HepG2 (cell line): ENCODE measurements at regions not wholly inside any gene's neighbourhood (a gene's known extent, or its start where the extent isn't known, plus 50 kb on each side); places are given as distances from the start of the nearest gene placed in this dataset.
"Not testable (repeated sequence)": the region's sequence is repeated elsewhere in the genome, so short reads cannot be mapped to it uniquely, and the experiment has no call there.

ENCODE experiments used
- ATAC-seq: fragments of 200-7000 bp; cut with Tn5 transposase; 3 replicates; pipeline ENCODE4 v1.9.1; 2020; ENCODE audit warnings: mild to moderate bottlenecking, moderate library complexity
- BruUV-seq: library from RNA; stranded (reverse); fragments of 400-500 nt; replicated peaks from 2 replicates; lab custom pipeline; 2021; lab: Mats Ljungman, UMichigan
- CTCF ChIA-PET: fragments of 300-600 bp; formaldehyde crosslinking; extraction: SDS; loops from one replicate; lab custom pipeline; 2021; ENCODE audit warnings: low total read pairs, inconsistent platforms, low intra/inter-chr PET ratio; lab: Yijun Ruan, JAX
- POLR2A ChIA-PET: fragments of 350-600 bp; sonication (Branson Sonifier 250); formaldehyde crosslinking; loops from one replicate; lab custom pipeline; 2020; ENCODE audit warnings: antibody characterized with exemption, inconsistent platforms; lab: Yijun Ruan, JAX
- DNase-seq: peaks from one replicate; pipeline ENCODE4 v3.0.0-alpha.2; 2015; ENCODE audit warnings: low spot score
- FAIRE-seq: peaks from 3 replicates; lab custom pipeline; 2011; peaks lifted over from hg19 to GRCh38; lab: Jason Lieb, UNC
- H2AFZ ChIP-seq: one replicate; pipeline ENCODE4 v1.6.1; 2011; ENCODE audit warnings: low read length, inconsistent platforms
- H3K27ac ChIP-seq: fragments of 300-600 bp; 3 replicates; pipeline ENCODE4 v1.8.0; 2011; ENCODE audit warnings: mixed run types, mild to moderate bottlenecking, mixed read lengths, low read length, inconsistent platforms; ENCODE audit not compliant: insufficient read depth; ENCODE audit errors: extremely low read length
- H3K27me3 ChIP-seq, 2 experiments: fragments of 200-600 bp in 1 of 2; 2 replicates in 1 of 2; 3 replicates in 1 of 2; pipeline versions ENCODE4 v1.6.0 to v1.8.0; 2011; ENCODE audit warnings: low read length in 2 of 2, mild to moderate bottlenecking in 2 of 2, moderate library complexity in 2 of 2, inconsistent platforms in 1 of 2; ENCODE audit not compliant: insufficient read depth in 2 of 2, control insufficient read depth in 1 of 2
- H3K36me3 ChIP-seq, 2 experiments: fragments of 200-600 bp in 1 of 2; replicated peaks in 1 of 2; 2 replicates in 1 of 2; 3 replicates in 1 of 2; pipeline versions ENCODE4 v1.5.1 to v1.8.0; 2011; ENCODE audit warnings: low read length in 2 of 2, inconsistent platforms in 1 of 2; ENCODE audit not compliant: insufficient read depth in 2 of 2, control insufficient read depth in 1 of 2
- H3K4me1 ChIP-seq: 2 replicates; pipeline ENCODE4 v1.5.1; 2012; ENCODE audit warnings: low read length, inconsistent platforms; ENCODE audit not compliant: insufficient read depth
- H3K4me2 ChIP-seq: 2 replicates; pipeline ENCODE4 v1.6.0; 2011; ENCODE audit warnings: low read depth, low read length, inconsistent platforms
- H3K4me3 ChIP-seq, 3 experiments: fragments of 200-600 bp in 1 of 3; sonication (generic), shearing (Covaris generic) in 1 of 3; replicated peaks in 1 of 3; 2 replicates each; pipeline ENCODE4 v1.5.1; 2011 to 2016; ENCODE audit warnings: low read length in 3 of 3, inconsistent platforms in 2 of 3, low read depth in 2 of 3, mild to moderate bottlenecking in 2 of 3, control low read depth in 1 of 3, mixed read lengths in 1 of 3; ENCODE audit not compliant: insufficient read depth in 1 of 3
- H3K79me2 ChIP-seq: one replicate; pipeline ENCODE4 v1.6.1; 2011; ENCODE audit warnings: low read length, inconsistent platforms; ENCODE audit not compliant: insufficient read depth
- H3K9ac ChIP-seq: 2 replicates; pipeline ENCODE4 v1.6.0; 2011; ENCODE audit warnings: mild to moderate bottlenecking, low read depth, low read length, inconsistent platforms; ENCODE audit not compliant: insufficient read depth
- H3K9me3 ChIP-seq: 2 replicates; pipeline ENCODE4 v1.5.1; 2012; ENCODE audit warnings: mild to moderate bottlenecking, low read length
- H4K20me1 ChIP-seq: 2 replicates; pipeline ENCODE4 v1.6.0; 2011; ENCODE audit warnings: inconsistent platforms, mild to moderate bottlenecking, low read length, moderate library complexity; ENCODE audit not compliant: insufficient read depth
- GPN1 ChIP-seq: sonication (generic); formaldehyde crosslinking; IDR thresholded peaks from 2 replicates; pipeline ENCODE4 v1.5.1; 2020; ENCODE audit warnings: missing genetic modification reagents, borderline replicate concordance
- HMG20A ChIP-seq: IDR thresholded peaks from 2 replicates; pipeline ENCODE4 v1.6.1; 2016; ENCODE audit warnings: borderline replicate concordance
- KLF13 ChIP-seq: sonication (generic); formaldehyde crosslinking; IDR thresholded peaks from 2 replicates; pipeline ENCODE4 v1.4.0; 2020; ENCODE audit warnings: mild to moderate bottlenecking, missing genetic modification reagents
- MED1 ChIP-seq: sonication (generic); formaldehyde crosslinking; IDR thresholded peaks from 2 replicates; pipeline ENCODE4 v1.4.0; 2020; ENCODE audit warnings: missing genetic modification reagents
- MEIS2 ChIP-seq: sonication (generic); formaldehyde crosslinking; IDR thresholded peaks from 2 replicates; pipeline ENCODE4 v1.9.0; 2021; ENCODE audit warnings: mild to moderate bottlenecking, missing genetic modification reagents
- PRPF4 ChIP-seq: fragments of 200-400 bp; formaldehyde crosslinking; IDR thresholded peaks from 2 replicates; pipeline ENCODE4 v1.6.1; 2016; ENCODE audit warnings: low read length, low read depth; ENCODE audit not compliant: poor library complexity, severe bottlenecking
- SOX6 ChIP-seq, 2 experiments: fragments of 450-650 bp in 1 of 2; sonication (generic) in 1 of 2; formaldehyde crosslinking in 1 of 2; IDR thresholded peaks; 2 replicates each; pipeline versions ENCODE4 v1.4.0 to v1.6.1; 2017 to 2020; ENCODE audit warnings: antibody characterized with exemption in 1 of 2, mild to moderate bottlenecking in 1 of 2, missing genetic modification reagents in 1 of 2
- STAG1 ChIP-seq: sonication (generic); formaldehyde crosslinking; IDR thresholded peaks from 2 replicates; pipeline ENCODE4 v1.4.0; 2020; ENCODE audit warnings: missing genetic modification reagents
- ZBTB3 ChIP-seq: sonication (generic); formaldehyde crosslinking; IDR thresholded peaks from 2 replicates; pipeline ENCODE4 v1.4.0; 2020; ENCODE audit warnings: low read depth, mild to moderate bottlenecking, moderate library complexity, missing genetic modification reagents, borderline replicate concordance
- ZNF530 ChIP-seq: sonication (generic); formaldehyde crosslinking; IDR thresholded peaks from 2 replicates; pipeline ENCODE4 v1.5.0; 2020; ENCODE audit warnings: low read depth, mild to moderate bottlenecking, missing genetic modification reagents
- ZNF790 ChIP-seq: sonication (generic); formaldehyde crosslinking; IDR thresholded peaks from 2 replicates; pipeline ENCODE4 v1.8.0; 2022; ENCODE audit warnings: missing genetic modification reagents, mild to moderate bottlenecking, borderline replicate concordance
- ZSCAN9 ChIP-seq: IDR thresholded peaks from 2 replicates; pipeline ENCODE4 v1.6.1; 2016; ENCODE audit warnings: borderline replicate concordance
- WGBS: methylation state at CpG from one replicate; pipeline ENCODE4 v1.1.6; 2017; ENCODE audit warnings: low lambda C conversion rate; 5-methylcytosine and 5-hydroxymethylcytosine counted together
- in situ Hi-C: cut with HindIII; loops from 2 replicates; pipeline ENCODE4 v1.10.0; 2017; ENCODE audit warnings: low pct_unique_long_range_greater_than_20kb; ENCODE audit not compliant: extremely low pct_ligation_motif_present
- intact Hi-C: fragments of 100-400 bp; cut with micrococcal nuclease; formaldehyde crosslinking; loops from one replicate; pipeline ENCODE4 v1.10.0; 2022; ENCODE audit not compliant: unreplicated experiment

DNA sequence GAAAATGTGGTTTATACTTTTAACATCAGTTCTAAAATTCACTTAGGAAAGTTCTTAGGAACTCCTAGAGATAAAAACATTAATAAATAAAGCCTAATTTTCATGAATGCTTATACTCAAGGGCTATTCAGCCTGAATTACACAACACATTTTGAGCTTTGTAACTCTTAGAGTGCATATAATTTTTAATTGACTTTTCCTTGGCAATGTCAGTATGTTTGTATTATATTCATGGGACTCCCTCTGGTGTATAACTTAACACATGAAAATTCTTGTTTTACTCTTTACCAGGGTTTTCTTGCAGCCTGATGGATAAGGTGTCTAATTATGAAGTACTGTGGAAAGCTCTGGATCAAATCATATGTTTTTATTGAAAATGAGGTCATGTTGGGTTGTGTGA, 150.6 kb upstream of the HMGA2 start:
- intact Hi-C loops = loop anchor here (2.0 kb wide), 2 partner anchors 39 to 71 kb away; no protein-coding TSS in a partner anchor
- Histone ChIP-seq H3K4me1 (no peaks in the 10 kb centered on the region), H3K9ac (no peak overlapping the region), H3K27me3 (no peaks in the 10 kb centered on the region; a peak in 1 of 5 replicates), H3K4me3 (no peak overlapping the region), H2AFZ (no peak overlapping the region), H3K27ac (no peak overlapping the region), H3K36me3 (no peaks in the 10 kb centered on the region), H3K4me2 (no peak overlapping the region), H4K20me1 (no peaks in the 10 kb centered on the region), H3K79me2 (no peaks in the 10 kb centered on the region), H3K9me3 (no peaks in the 10 kb centered on the region)
- POLR2A ChIA-PET = no interaction called here
- CTCF ChIA-PET = interaction anchor here (1.5 kb wide), 1 partner anchor 117 kb away, joined by 3 read pairs; no protein-coding TSS in a partner anchor
- FAIRE-seq (no peak), DNase-seq (no peak), ATAC-seq (no peak)
- in situ Hi-C loops = no loop called here
- TF ChIP-seq ZNF790 (CRISPR knock-in tag) = no peak
- TF ChIP-seq STAG1 (CRISPR knock-in tag) = peak; percentile 15; the same call in 1 of the 2 replicates
- no TSS peak for BruUV-seq

DNA sequence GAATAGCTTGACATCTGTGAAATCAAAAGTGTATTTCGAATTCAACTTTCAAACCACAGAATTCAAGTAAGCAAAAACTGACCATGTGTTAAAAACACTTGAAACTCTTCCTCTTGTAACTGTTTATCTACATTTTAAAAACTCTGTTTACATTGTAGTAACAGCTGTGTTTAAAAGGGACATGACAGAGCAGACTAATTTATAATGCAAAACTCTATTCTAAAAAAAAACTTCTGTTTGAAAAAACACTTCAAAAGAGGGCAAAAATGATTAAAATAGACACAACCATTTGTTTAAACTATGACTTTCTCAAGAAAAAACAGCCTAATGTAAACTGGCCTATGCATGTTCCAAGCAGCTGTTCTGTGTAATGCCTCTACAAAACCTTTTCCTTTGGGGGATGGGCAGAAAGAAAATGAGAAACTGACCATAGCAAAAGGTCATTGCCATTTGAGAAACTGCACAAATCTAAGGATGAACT, 149.1 kb upstream of the HMGA2 start:
- H3K4me1 ChIP-seq = no peaks in the 10 kb centered on the region
- H3K79me2 ChIP-seq = no peaks in the 10 kb centered on the region
- no peaks in the 10 kb centered on the region for H3K36me3 ChIP-seq
- no peak for ATAC-seq
- no peak for TF ChIP-seq PRPF4
- TF ChIP-seq MEIS2 (CRISPR knock-in tag) = no peak
- TF ChIP-seq ZBTB3 (CRISPR knock-in tag) = no peak
- TF ChIP-seq SOX6 (IDR thresholded peaks at IDR 0.05) = no peak
- no peak for TF ChIP-seq SOX6 (CRISPR knock-in tag; IDR thresholded peaks at IDR 0.05)
- TF ChIP-seq GPN1 (CRISPR knock-in tag) = no peak
- no peak for TF ChIP-seq MED1 (CRISPR knock-in tag)
- no peak for TF ChIP-seq HMG20A (CRISPR knock-in tag)
- no peak for TF ChIP-seq KLF13
- TF ChIP-seq ZNF530 (CRISPR knock-in tag) = no peak
- no peak for TF ChIP-seq ZSCAN9 (CRISPR knock-in tag)
- in situ Hi-C loops (loop anchor here (25.0 kb wide), 1 partner anchor 363 kb away; no protein-coding TSS in a partner anchor), intact Hi-C loops (loop anchor here (2.0 kb wide), 2 partner anchors 40 to 72 kb away; no protein-coding TSS in a partner anchor)
- H3K27me3 ChIP-seq = no peaks in the 10 kb centered on the region; a peak in 1 of 5 replicates
- no TSS peak for BruUV-seq
- no peaks in the 10 kb centered on the region for H4K20me1 ChIP-seq
- H3K4me3 ChIP-seq = no peak overlapping the region
- no peaks in the 10 kb centered on the region for H3K9me3 ChIP-seq
- ChIA-PET CTCF (no interaction called here), POLR2A (no interaction called here)
- FAIRE-seq = no peak
- no peak overlapping the region for H3K9ac ChIP-seq
- WGBS = 0% methylated on average over 1 of the region's 1 CpG
- H3K4me2 ChIP-seq = no peak overlapping the region
- H3K27ac ChIP-seq = no peak overlapping the region
- DNase-seq = no peak
- no peak overlapping the region for H2AFZ ChIP-seq

DNA sequence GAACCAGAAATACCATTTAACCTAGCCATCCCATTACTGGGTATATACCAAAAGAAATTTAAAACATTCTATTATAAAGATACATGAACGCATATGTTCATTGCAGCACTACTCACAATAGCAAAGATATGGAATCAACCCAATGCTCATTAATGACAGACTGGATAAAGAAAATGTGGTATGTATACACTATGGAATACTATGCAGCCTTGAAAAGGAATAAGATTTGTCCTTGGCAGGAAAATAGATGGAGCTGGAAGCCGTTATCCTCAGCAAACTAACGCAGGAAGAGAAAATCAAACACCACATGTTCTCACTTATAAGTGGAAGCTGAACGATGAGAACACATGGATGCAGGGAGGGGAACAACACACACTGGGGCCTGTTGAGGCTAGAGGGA, 146.1 kb upstream of the HMGA2 start:
- H3K27ac ChIP-seq, POLR2A ChIA-PET, H3K9me3 ChIP-seq, intact Hi-C loops, DNase-seq, BruUV-seq, H3K79me2 ChIP-seq, H3K4me2 ChIP-seq, H3K4me1 ChIP-seq, H2AFZ ChIP-seq, H3K4me3 ChIP-seq, H3K36me3 ChIP-seq, H4K20me1 ChIP-seq, ATAC-seq, CTCF ChIA-PET, FAIRE-seq, H3K9ac ChIP-seq, H3K27me3 ChIP-seq: not testable (repeated sequence)
- WGBS = 26% methylated on average over 4 of the region's 4 CpGs
- in situ Hi-C loops = loop anchor here (25.0 kb wide), 1 partner anchor 366 kb away; no protein-coding TSS in a partner anchor
